Endothelial cell of umbilical vein (primary cell): ENCODE measurements at regions not wholly inside any gene's neighbourhood (a gene's known extent, or its start where the extent isn't known, plus 50 kb on each side); places are given as distances from the start of the nearest gene placed in this dataset.

ENCODE experiments used
- CTCF ChIP-seq, 2 donors: IDR thresholded peaks; 1 replicate in 1 of 2; 2 replicates in 1 of 2; pipeline ENCODE4 v1.5.1; 2011; ENCODE audit warnings: low read length in 2 of 2, mild to moderate bottlenecking in 2 of 2, moderate library complexity in 2 of 2, control low read depth in 1 of 2, inconsistent platforms in 1 of 2, low read depth in 1 of 2; ENCODE audit not compliant: insufficient read depth in 1 of 2; ENCODE audit errors: extremely low read depth in 1 of 2
- EZH2 ChIP-seq: IDR thresholded peaks from 2 replicates; pipeline ENCODE4 v1.6.1; 2012; ENCODE audit warnings: borderline replicate concordance, low read depth, mild to moderate bottlenecking, moderate library complexity, low read length, inconsistent platforms; ENCODE audit not compliant: severe bottlenecking
- FOS ChIP-seq: IDR thresholded peaks from 2 replicates; pipeline ENCODE4 v1.6.1; 2011; ENCODE audit warnings: mild to moderate bottlenecking, low read length, moderate library complexity, borderline replicate concordance; ENCODE audit not compliant: insufficient read depth
- GATA2 ChIP-seq: IDR thresholded peaks from 2 replicates; pipeline ENCODE4 v1.7.0; 2011; ENCODE audit warnings: low read depth, mild to moderate bottlenecking, moderate library complexity, mixed read lengths, low read length; ENCODE audit not compliant: insufficient read length, insufficient read depth
- JUN ChIP-seq: IDR thresholded peaks from 2 replicates; pipeline ENCODE4 v1.6.1; 2011; ENCODE audit warnings: borderline replicate concordance, low read depth; ENCODE audit not compliant: insufficient read length, insufficient read depth
- MAX ChIP-seq: IDR thresholded peaks from 2 replicates; pipeline ENCODE4 v1.6.1; 2011; ENCODE audit not compliant: insufficient read depth, insufficient read length
- POLR2A ChIP-seq: IDR thresholded peaks from 2 replicates; pipeline ENCODE4 v1.6.1; 2012; ENCODE audit warnings: low read depth, mild to moderate bottlenecking, control low read depth, low read length
- POLR2AphosphoS5 ChIP-seq: IDR thresholded peaks from 2 replicates; pipeline ENCODE4 v1.6.1; 2012; ENCODE audit warnings: low read depth, mild to moderate bottlenecking, control low read depth, low read length, moderate library complexity; ENCODE audit not compliant: insufficient read depth

GRCh38 chr7:41590986-41591385, 111.9 kb downstream of the INHBA start:
- TF ChIP-seq CTCF (IDR thresholded peaks at IDR 0.05; ENCODE audit: extremely low read depth in 1 of 2, insufficient read depth in 1 of 2, low read depth in 1 of 2, low read length in 2 of 2) (no peak), POLR2A (no peak), MAX (no peak), POLR2AphosphoS5 (no peak), EZH2 (no peak), FOS (no peak), JUN (no peak), GATA2 (no peak)
